GM19463 (cell line): ENCODE measurements at regions not wholly inside any gene's neighbourhood (a gene's known extent, or its start where the extent isn't known, plus 50 kb on each side); places are given as distances from the start of the nearest gene placed in this dataset.

ENCODE experiments used
- ATAC-seq: cut with Tn5 transposase; IDR thresholded peaks from one replicate; pipeline ENCODE4 v1.9.1; 2021; ENCODE audit warnings: mild to moderate bottlenecking, moderate library complexity; ENCODE audit not compliant: unreplicated experiment

GRCh38 chr5:1669276-1670155 is 130.1 kb downstream of the MRPL36 start:
- no peak for ATAC-seq

GRCh38 chr5:1668141-1668721 is 131.4 kb downstream of the MRPL36 start:
- no peak for ATAC-seq

GRCh38 chr5:1667648-1668140 is 131.9 kb downstream of the MRPL36 start:
- ATAC-seq = no peak

DNA sequence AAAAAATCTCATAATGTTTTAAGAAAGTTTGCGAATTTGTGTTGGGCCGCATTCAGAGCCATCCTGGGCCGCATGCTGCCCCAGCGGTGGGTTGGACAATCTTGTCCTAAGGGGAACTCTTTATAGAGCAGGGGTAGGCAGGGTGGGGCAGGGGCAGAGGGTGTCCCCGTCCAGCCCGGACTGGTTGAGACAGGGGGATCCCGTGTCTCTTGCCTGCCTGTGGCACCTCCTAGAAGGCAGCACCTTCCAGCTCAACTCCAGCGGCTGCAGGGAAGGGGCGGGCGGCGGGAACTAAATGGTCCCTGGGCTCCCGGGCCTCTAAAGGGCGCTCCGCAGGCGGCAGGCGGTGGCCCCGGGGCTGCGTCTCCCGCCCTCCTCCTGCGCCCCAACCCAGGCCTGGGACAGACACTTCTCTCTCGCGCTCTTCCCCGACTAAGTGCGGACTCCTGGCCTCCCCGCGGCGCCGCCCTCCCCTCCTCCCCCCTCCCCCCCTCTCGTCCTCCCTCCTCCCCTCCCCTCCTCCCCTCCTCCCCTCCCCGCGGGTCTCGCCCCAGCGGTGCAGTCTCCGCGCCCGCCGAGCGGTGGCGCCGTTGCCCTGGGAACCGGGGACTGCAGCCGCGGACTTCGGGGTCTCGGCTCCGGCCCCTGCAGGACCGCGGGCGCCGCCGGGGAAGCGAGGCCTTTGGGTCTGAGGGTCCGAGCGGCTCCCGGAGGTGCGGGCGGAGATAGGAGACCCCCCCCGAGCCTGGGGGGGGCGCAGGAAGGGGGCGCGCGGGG is 132.6 kb downstream of the MRPL36 start:
- no peak for ATAC-seq

DNA sequence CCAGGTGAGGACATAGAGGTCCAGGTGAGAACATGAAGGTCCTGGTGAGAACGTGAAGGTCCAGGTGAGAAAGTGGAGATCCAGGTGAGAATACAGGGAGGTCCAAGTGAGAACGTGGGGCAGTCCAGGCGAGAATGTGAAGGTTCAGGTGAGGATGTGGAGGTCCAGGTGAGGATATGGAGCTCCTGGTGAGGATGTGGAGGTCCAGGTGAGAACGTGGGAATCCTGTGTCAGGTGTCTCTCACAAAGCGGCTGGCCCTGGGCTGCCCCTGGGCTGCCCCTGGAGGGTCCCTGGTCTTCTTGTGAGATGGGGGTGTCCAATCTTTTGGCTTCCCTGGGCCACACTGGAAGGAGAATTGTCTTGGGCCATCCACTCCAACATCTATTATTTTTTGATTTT is 133.4 kb downstream of the MRPL36 start:
- ATAC-seq = no peak

- ATAC-seq = no peak
These were observed 133.8 kb downstream of the MRPL36 start for GRCh38 chr5:1665803-1666202.

GRCh38 chr5:1665231-1665630 is 134.4 kb downstream of the MRPL36 start:
- ATAC-seq = no peak

- no peak for ATAC-seq
These were observed 136.5 kb downstream of the MRPL36 start for GRCh38 chr5:1663186-1663585.

GRCh38 chr5:1662559-1663085 is 137.0 kb downstream of the MRPL36 start:
- no peak for ATAC-seq

DNA sequence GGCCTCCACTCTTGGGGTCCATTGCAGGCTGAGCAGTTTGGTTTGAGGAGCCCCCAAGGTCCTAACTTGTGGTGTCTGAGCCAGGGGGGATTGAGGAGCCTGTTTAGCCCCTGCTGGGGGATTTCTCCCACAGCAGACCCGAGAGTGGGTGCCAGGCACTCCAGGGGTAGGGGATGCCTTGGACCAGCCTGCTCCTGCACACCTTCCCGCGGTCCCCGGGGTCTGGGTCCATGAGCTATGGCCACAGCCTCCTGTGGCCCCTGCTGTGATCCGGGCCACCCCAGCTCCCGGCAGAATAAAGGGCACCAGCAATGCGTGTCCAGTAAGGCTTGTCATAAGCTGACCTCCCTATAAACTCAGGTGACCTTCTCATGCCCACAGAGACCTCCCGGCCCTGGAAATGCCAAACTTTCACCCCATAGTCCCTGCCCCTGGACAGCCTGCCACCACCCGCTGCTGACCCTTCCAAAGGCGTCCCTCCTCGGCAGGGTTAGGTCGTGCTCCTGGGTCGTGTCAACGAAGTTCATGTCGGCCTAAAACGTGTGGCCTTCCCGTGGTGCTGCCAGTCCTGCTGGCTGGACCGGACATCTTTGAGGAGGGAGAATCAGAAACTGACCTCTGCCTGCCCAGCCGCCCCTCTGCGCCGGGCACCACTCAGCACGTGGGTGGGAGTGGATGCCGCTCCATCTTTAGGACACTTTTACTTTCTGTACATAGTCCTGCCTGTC is 137.6 kb downstream of the MRPL36 start:
- no peak for ATAC-seq

- ATAC-seq = no peak
These were observed 137.6 kb upstream of the LPCAT1 start for GRCh38 chr5:1661311-1661710.

DNA sequence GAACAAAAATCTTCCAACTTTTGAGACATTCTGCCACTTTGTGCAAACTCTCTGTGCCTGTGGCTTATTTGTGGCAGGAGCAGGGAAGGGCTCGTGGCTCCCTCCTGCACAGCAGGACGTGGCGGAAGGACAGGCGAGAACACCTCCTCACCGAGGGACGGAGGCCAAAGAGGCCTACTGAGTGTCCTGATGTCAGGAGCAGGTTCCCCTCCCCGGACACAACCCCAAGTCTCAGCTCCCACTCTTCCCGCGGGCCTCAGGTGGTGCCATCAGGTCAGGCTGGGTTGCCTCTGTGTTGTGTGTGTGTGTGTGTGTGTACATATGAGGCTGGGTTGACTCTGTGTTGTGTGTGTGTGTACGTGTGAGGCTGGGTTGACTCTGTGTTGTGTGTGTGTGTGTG is 136.8 kb upstream of the LPCAT1 start:
- ATAC-seq = no peak

GRCh38 chr5:1660001-1660400 is 136.2 kb upstream of the LPCAT1 start:
- ATAC-seq = no peak

DNA sequence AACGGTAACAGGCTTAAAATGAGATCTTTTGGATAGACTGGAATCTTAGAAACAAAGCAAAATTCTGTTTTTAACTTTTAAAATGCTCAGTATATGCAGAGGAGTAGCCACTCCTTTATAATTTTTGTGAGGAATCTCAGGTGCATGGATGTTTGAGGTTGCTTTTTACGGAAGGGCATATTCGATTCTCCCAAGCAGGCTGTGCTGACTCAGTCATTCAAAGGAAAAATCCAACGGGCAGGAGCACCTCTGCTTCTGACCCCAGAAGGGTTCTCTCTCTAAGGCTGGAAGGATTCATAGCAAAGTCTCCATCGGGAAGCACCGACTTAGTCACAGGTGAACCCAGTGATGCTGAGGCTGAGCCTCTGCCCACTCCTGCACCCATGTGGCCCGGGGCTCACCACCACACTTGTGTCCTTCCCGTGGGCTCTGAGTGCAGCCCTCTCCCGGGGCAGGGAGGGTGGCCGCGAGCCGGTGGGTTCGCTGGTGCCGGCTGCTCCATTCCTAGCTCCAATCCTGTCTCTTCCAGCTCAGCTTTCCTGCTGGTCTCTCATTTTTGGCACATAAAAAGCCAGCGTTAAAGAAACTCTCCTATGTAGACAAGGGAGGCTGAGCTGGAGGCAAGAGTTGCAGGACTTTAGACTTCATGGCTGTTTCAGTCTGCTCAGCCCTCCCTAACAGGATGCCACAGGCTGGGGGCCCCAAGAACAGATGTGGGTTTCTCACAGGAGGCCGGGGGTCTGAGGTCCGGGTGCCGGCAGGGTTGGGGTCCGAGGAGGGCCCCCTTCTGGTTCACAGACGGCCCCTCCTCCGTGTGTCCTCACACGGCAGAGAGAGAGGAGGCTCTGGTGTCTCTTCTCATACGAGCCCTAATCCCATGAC is 135.6 kb upstream of the LPCAT1 start:
- ATAC-seq = no peak

DNA sequence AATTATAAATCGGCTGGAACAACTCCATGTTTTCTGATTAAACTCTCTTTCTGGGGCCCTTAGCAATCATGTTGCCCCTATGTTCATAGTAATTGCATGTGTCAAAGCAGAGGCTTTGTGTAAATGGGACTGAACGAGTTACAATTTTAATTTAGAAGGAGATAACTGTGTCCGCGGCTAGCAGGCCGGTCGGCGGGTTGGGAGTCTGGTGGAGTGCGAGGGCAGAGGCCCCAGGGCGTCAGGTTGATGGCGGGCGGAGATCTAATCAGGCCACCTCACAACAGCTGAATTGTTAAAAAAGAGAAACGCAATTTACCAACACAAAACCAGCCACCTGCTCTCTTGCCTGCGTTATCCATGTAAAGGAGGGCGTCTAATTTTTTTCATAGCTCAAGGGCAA is 134.9 kb upstream of the LPCAT1 start:
- no peak for ATAC-seq

DNA sequence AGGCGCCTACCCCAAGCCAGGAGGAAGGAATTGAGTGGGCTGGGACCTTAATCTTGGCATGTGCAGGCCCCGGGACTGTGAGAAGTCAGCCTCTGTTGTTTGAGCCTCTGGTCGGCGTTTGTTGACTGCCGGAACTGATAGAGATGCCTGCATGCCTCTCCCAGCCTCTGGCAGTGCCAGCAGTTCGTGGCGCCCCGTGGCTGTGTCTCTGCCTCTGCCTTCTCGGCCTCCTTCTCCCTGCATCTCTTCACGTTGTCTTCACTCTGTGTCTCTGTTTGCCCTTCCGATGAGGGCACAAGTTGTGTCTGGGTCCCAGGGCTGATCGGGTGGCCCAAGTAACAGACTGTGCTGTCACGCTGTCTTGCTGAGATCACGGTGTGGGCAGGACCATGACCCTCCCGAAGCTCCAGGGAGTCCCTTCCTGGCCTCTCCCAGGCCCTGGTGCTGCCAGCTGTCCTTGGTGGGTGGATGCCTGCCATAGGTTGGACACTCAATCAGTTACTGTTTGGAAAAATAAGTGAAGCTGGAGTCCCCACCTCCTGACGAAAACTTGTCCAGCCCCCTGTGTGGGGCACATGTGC is 133.5 kb upstream of the LPCAT1 start:
- no peak for ATAC-seq

GRCh38 chr5:1656271-1656975 is 132.7 kb upstream of the LPCAT1 start:
- ATAC-seq = no peak

- no peak for ATAC-seq
These were observed 131.9 kb upstream of the LPCAT1 start for GRCh38 chr5:1655496-1656270.
